Endothelial cell of umbilical vein (primary cell): ENCODE measurements at regions not wholly inside any gene's neighbourhood (a gene's known extent, or its start where the extent isn't known, plus 50 kb on each side); places are given as distances from the start of the nearest gene placed in this dataset.
A peak's percentile ranks its signal among the peaks of the same experiment; 100 is the strongest.

Source experiments
- BruUV-seq: library from RNA; stranded (reverse); fragments of 400-500 nt; replicated peaks from 2 replicates; lab custom pipeline; 2021; lab: Mats Ljungman, UMichigan
- CTCF ChIA-PET: fragments of 300-600, 350-600 bp; sonication (Branson Sonifier 250); formaldehyde crosslinking; loops from one replicate; lab custom pipeline; 2021; ENCODE audit warnings: antibody characterized with exemption, inconsistent platforms; lab: Charles Lee
- POLR2A ChIA-PET: fragments of 300-600, 350-600 bp; sonication (Branson Sonifier 250); formaldehyde crosslinking; loops from one replicate; lab custom pipeline; 2021; ENCODE audit warnings: antibody characterized with exemption, inconsistent platforms; lab: Charles Lee
- DNase-seq: peaks from one replicate; pipeline ENCODE4 v3.0.0-alpha.2; 2011; ENCODE audit warnings: low read depth, low spot score
- FAIRE-seq: peaks from 2 replicates; lab custom pipeline; 2011; peaks lifted over from hg19 to GRCh38; lab: Jason Lieb, UNC
- H2AFZ ChIP-seq: 2 replicates; pipeline ENCODE4 v1.6.0; 2012; ENCODE audit warnings: low read depth, low read length, control low read depth, inconsistent platforms
- H3K27ac ChIP-seq: 2 replicates; pipeline ENCODE4 v1.5.1; 2011; ENCODE audit warnings: low read depth, mild to moderate bottlenecking, control low read depth, low read length, moderate library complexity; ENCODE audit not compliant: insufficient read depth
- H3K27me3 ChIP-seq, 2 experiments: 2 replicates each; pipeline versions ENCODE4 v1.6.0 to v1.6.1; 2011; ENCODE audit warnings: low read length in 2 of 2, mixed read lengths in 1 of 2; ENCODE audit not compliant: control insufficient read depth in 2 of 2, insufficient read depth in 2 of 2
- H3K36me3 ChIP-seq, 2 experiments: 2 replicates in 1 of 2; 3 replicates in 1 of 2; pipeline ENCODE4 v1.5.1; 2011; ENCODE audit warnings: low read length in 2 of 2, mild to moderate bottlenecking in 1 of 2, moderate library complexity in 1 of 2; ENCODE audit not compliant: control insufficient read depth in 2 of 2, insufficient read depth in 2 of 2; ENCODE audit errors: extremely low read depth in 1 of 2
- H3K4me1 ChIP-seq: 3 replicates; pipeline ENCODE4 v1.5.1; 2011; ENCODE audit warnings: mild to moderate bottlenecking, low read length; ENCODE audit not compliant: control insufficient read depth, insufficient read depth; ENCODE audit errors: extremely low read depth
- H3K4me2 ChIP-seq: 2 replicates; pipeline ENCODE4 v1.6.1; 2011; ENCODE audit warnings: low read length, control low read depth, mixed read lengths; ENCODE audit not compliant: insufficient read depth
- H3K4me3 ChIP-seq, 3 experiments: fragments of 200-600 bp in 1 of 3; sonication (generic), shearing (Covaris generic) in 1 of 3; replicated peaks in 1 of 3; 2 replicates each; pipeline ENCODE4 v1.5.1; 2011 to 2016; ENCODE audit warnings: control low read depth in 3 of 3, low read length in 3 of 3, mild to moderate bottlenecking in 2 of 3, inconsistent platforms in 1 of 3, low read depth in 1 of 3, moderate library complexity in 1 of 3; ENCODE audit not compliant: insufficient read depth in 1 of 3
- H3K79me2 ChIP-seq: 2 replicates; pipeline ENCODE4 v1.6.0; 2012; ENCODE audit warnings: low read length, inconsistent platforms; ENCODE audit not compliant: control insufficient read depth, insufficient read depth
- H3K9ac ChIP-seq: replicated peaks from 2 replicates; pipeline ENCODE3; 2011; ENCODE audit warnings: low read length, control low read depth; ENCODE audit not compliant: insufficient read depth; ENCODE audit errors: extremely low read depth
- H3K9me1 ChIP-seq: replicated peaks from 3 replicates; pipeline ENCODE4 v1.6.0; 2011; ENCODE audit warnings: mild to moderate bottlenecking, low read length; ENCODE audit not compliant: control insufficient read depth, insufficient read depth; ENCODE audit errors: extremely low read depth
- H3K9me3 ChIP-seq: replicated peaks from 2 replicates; pipeline ENCODE4 v1.5.1; 2012; ENCODE audit warnings: low read length, inconsistent platforms; ENCODE audit not compliant: control insufficient read depth, insufficient read depth
- H4K20me1 ChIP-seq: replicated peaks from 2 replicates; pipeline ENCODE3; 2011; ENCODE audit warnings: mild to moderate bottlenecking, low read length; ENCODE audit not compliant: control insufficient read depth, insufficient read depth; ENCODE audit errors: extremely low read depth
- CTCF ChIP-seq, 2 donors: IDR thresholded peaks; 1 replicate in 1 of 2; 2 replicates in 1 of 2; pipeline ENCODE4 v1.5.1; 2011; ENCODE audit warnings: low read length in 2 of 2, mild to moderate bottlenecking in 2 of 2, moderate library complexity in 2 of 2, control low read depth in 1 of 2, inconsistent platforms in 1 of 2, low read depth in 1 of 2; ENCODE audit not compliant: insufficient read depth in 1 of 2; ENCODE audit errors: extremely low read depth in 1 of 2
- EZH2 ChIP-seq: IDR thresholded peaks from 2 replicates; pipeline ENCODE4 v1.6.1; 2012; ENCODE audit warnings: borderline replicate concordance, low read depth, mild to moderate bottlenecking, moderate library complexity, low read length, inconsistent platforms; ENCODE audit not compliant: severe bottlenecking
- FOS ChIP-seq: IDR thresholded peaks from 2 replicates; pipeline ENCODE4 v1.6.1; 2011; ENCODE audit warnings: mild to moderate bottlenecking, low read length, moderate library complexity, borderline replicate concordance; ENCODE audit not compliant: insufficient read depth
- GATA2 ChIP-seq: IDR thresholded peaks from 2 replicates; pipeline ENCODE4 v1.7.0; 2011; ENCODE audit warnings: low read depth, mild to moderate bottlenecking, moderate library complexity, mixed read lengths, low read length; ENCODE audit not compliant: insufficient read length, insufficient read depth
- JUN ChIP-seq: IDR thresholded peaks from 2 replicates; pipeline ENCODE4 v1.6.1; 2011; ENCODE audit warnings: borderline replicate concordance, low read depth; ENCODE audit not compliant: insufficient read length, insufficient read depth
- MAX ChIP-seq: IDR thresholded peaks from 2 replicates; pipeline ENCODE4 v1.6.1; 2011; ENCODE audit not compliant: insufficient read depth, insufficient read length
- MYC ChIP-seq: IDR thresholded peaks from one replicate; pipeline ENCODE4 v1.6.1; 2011; ENCODE audit warnings: mild to moderate bottlenecking, low read depth, low read length
- POLR2A ChIP-seq: IDR thresholded peaks from 2 replicates; pipeline ENCODE4 v1.6.1; 2012; ENCODE audit warnings: low read depth, mild to moderate bottlenecking, control low read depth, low read length
- POLR2AphosphoS5 ChIP-seq: IDR thresholded peaks from 2 replicates; pipeline ENCODE4 v1.6.1; 2012; ENCODE audit warnings: low read depth, mild to moderate bottlenecking, control low read depth, low read length, moderate library complexity; ENCODE audit not compliant: insufficient read depth
- dilution Hi-C: fragments of 300-500 bp; cut with MboI; formaldehyde crosslinking; loops from one replicate; pipeline ENCODE4 v1.15.0; 2019; ENCODE audit warnings: low sequenced_read_pairs; ENCODE audit not compliant: extremely low pct_ligation_motif_present
- intact Hi-C: fragments of 100-400 bp; cut with micrococcal nuclease; formaldehyde crosslinking; loops from one replicate; pipeline ENCODE4 v1.10.0; 2022

GRCh38 chr1:54464031-54464476 is 57.9 kb upstream of the SSBP3 start:
- H3K4me3 ChIP-seq: no peak overlapping the region
- peak overlapping the region; percentile 74 for H3K27ac ChIP-seq
- H3K4me1 ChIP-seq: peaks cover 37% of the 10 kb centered on the region
- no peak overlapping the region for H3K9ac ChIP-seq
- TF ChIP-seq FOS (no peak), POLR2A (no peak), MAX (no peak), MYC (no peak), GATA2 (no peak), CTCF (IDR thresholded peaks at IDR 0.05; ENCODE audit: extremely low read depth in 1 of 2, insufficient read depth in 1 of 2, low read depth in 1 of 2, low read length in 2 of 2) (no peak), EZH2 (no peak), JUN (no peak), POLR2AphosphoS5 (no peak)
- ChIA-PET POLR2A (no interaction called here), CTCF (interaction anchor here (1.2 to 1.9 kb wide), 5 partner anchors 16 to 343 kb away, joined by 3 to 4 read pairs (median 4); no protein-coding TSS in a partner anchor)
- dilution Hi-C loops: no loop called here
- H3K4me2 ChIP-seq: peak overlapping the region; percentile 13
- DNase-seq (no peak), FAIRE-seq (peak; percentile 4)
- H3K9me3 ChIP-seq: no peaks in the 10 kb centered on the region
- H3K9me1 ChIP-seq: no peaks in the 10 kb centered on the region
- H4K20me1 ChIP-seq: no peaks in the 10 kb centered on the region
- no peaks in the 10 kb centered on the region for H3K36me3 ChIP-seq
- BruUV-seq: no TSS peak
- H3K27me3 ChIP-seq: no peaks in the 10 kb centered on the region
- peak overlapping the region; percentile 25 for H2AFZ ChIP-seq
- intact Hi-C loops: loop anchor here (1.0 to 2.0 kb wide), 2 partner anchors 24 to 51 kb away; no protein-coding TSS in a partner anchor
- H3K79me2 ChIP-seq: no peaks in the 10 kb centered on the region
